SK-MEL-5 (cell line): ENCODE measurements at regions not wholly inside any gene's neighbourhood (a gene's known extent, or its start where the extent isn't known, plus 50 kb on each side); places are given as distances from the start of the nearest gene placed in this dataset.

Experiments
- DNase-seq: peaks from one replicate; pipeline ENCODE4 v3.0.0-alpha.2; 2016; ENCODE audit warnings: low read depth, low spot score
- in situ Hi-C: cut with HindIII; loops from 2 replicates; pipeline ENCODE4 v1.10.0; 2016; ENCODE audit warnings: low sequenced_read_pairs, high pct_unique_total_duplicates, low pct_unique_long_range_greater_than_20kb

- in situ Hi-C loops: no loop called here
- DNase-seq: no peak
Measured at GRCh38 chr13:72180253-72180952, 313.4 kb upstream of the DACH1 start.

DNA sequence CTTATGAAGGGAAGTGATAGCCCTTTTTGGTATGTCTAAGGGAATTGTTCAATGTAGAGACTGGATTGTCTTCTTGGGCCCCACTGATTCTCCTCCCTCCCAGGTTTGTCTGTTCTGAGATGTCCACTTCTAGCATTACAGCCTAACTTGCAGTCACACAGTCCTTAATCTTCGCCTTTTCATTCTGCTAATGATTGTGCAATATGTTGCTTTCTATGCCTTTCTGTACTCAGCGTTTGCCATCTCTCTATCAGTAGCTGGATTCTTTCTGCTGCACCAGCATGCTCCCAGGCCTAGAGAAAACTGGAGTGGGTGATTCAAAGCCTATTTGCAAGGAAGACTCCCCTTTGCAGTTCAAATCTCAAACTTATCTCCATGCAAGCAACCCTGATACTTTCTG is 307.5 kb upstream of the DACH1 start:
- DNase-seq: no peak
- in situ Hi-C loops: no loop called here

GRCh38 chr13:72170571-72170970 is 303.6 kb upstream of the DACH1 start:
- no peak for DNase-seq
- in situ Hi-C loops: no loop called here

DNA sequence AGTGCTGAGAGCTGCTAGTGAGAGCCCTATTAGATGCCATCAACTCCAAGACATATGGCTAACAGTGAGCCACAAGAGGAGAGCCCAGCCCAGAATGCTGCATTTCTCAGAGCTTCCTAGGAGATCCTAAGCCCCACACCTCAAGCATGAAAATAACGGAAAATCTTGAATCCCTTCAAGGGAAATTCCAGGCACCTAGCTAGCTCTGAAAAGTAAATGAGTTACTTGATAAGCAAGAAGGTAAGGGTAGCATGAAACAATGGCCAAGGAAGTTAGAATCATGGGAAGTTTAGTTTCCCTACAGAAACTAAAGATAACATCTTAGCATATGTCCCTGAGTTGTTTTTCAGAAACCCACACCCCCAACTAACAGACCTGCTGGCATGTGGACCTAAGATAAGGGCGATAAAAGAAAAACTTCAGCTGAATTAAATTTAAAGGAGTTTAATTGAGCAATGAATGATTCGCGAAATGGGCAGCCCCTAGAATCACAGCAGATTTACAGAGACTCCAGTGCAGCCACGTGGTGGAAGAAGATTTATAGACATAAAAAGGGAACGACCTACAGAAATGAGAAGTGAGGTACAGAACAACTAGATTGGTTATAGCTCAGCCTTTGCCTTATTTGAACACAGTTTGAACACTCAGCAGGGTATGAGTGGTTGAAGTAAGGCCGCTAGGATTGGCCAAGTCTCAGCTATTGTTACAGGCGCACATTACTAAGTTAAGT is 301.3 kb upstream of the DACH1 start:
- in situ Hi-C loops: no loop called here

DNA sequence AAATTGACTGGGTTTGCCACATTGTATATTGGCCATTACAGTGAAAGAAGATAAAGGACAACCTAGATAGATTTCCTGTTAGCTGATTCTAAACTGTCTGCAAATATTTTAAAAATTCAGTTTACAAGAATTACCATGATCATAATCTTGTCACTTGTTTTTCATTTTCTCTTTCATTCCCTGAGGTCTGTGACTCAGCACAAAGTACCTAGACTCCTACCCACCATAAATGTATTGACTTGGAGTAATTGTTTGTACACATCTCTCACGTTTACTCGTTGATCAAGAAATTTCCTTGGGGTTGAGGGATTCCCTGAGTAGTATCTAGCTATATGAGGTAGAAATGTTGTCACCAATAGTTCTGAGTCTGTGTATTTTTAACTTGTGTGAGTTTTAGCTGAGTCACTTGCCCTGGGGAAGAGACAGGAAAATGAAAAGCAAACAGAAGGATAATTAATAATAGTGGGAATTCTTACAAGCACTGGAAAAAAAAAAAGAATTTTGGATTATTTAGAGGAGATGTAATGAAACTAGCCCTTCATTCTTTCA is 299.2 kb upstream of the DACH1 start:
- DNase-seq: peak; percentile 20
- in situ Hi-C loops: no loop called here

More for the DNA sequence above, 301.3 kb upstream of the DACH1 start:
- DNase-seq: no peak

- in situ Hi-C loops: no loop called here
- DNase-seq: no peak
Measured at GRCh38 chr13:72165276-72165675, 298.3 kb upstream of the DACH1 start.

GRCh38 chr13:72164811-72165210 is 297.8 kb upstream of the DACH1 start:
- no peak for DNase-seq

GRCh38 chr13:72163678-72164077 is 296.7 kb upstream of the DACH1 start:
- in situ Hi-C loops: no loop called here
- peak; percentile 73 for DNase-seq

More at GRCh38 chr13:72164811-72165210, 297.8 kb upstream of the DACH1 start:
- in situ Hi-C loops: no loop called here

DNA sequence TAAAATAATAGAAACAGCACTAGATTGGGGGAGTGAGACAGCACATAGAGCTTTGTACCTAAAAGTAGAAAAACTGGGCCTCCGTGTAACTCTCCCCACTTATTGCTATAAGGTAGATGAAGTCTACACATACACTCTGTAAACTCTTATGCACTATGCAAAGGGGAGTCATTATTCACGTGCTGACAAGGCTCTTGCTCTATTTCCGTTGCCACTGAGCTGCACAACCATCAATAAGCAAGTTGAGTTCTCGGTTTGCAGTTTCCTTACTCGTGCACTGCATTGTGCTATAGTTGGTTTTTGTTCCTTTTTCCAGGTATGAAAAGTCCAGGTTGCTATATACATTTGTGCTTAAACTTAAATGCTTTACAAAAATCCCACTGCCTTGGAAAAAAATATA is 294.0 kb upstream of the DACH1 start:
- no peak for DNase-seq
- in situ Hi-C loops: no loop called here

DNA sequence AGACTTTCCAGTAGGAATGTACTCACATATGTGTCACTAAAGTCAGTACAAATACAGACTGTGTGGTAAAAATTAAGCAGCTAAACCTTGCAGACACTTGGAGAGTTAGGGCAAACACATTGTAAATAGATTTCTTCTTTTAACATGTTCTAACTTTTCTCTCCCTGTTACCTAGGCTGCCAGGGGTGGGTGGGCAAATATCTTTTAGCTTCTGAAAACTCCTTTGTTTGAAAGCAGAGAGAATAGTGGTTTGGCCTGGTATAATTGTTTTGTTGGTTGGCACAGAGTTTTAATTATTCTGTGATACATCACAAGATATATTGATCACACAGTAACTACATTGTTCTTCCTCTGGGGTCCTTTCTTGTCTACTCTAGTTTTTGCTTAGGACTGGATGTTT is 289.8 kb upstream of the DACH1 start:
- DNase-seq: peak; percentile 76
- in situ Hi-C loops: no loop called here

- in situ Hi-C loops: no loop called here
- no peak for DNase-seq
Measured at GRCh38 chr13:72153272-72153671, 286.3 kb upstream of the DACH1 start.

DNA sequence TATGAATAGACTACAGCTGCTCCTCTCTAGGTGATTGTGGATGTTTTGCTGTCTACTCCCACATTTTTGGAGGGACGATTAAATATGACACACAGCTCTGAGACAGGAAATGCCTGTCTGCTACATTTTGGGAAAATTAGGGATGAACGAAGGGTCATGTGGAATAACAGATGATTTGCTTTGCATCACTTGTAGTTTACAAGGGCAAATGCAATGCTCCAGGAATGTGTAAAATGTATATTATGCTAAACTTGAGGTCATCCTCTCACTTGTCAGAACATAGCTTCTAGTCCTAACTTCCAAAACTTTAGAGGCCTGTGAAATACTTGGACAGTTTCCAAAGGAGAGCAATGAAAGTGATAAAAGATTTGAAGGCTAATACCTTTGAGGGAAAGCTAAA is 284.2 kb upstream of the DACH1 start:
- no peak for DNase-seq
- in situ Hi-C loops: no loop called here

DNA sequence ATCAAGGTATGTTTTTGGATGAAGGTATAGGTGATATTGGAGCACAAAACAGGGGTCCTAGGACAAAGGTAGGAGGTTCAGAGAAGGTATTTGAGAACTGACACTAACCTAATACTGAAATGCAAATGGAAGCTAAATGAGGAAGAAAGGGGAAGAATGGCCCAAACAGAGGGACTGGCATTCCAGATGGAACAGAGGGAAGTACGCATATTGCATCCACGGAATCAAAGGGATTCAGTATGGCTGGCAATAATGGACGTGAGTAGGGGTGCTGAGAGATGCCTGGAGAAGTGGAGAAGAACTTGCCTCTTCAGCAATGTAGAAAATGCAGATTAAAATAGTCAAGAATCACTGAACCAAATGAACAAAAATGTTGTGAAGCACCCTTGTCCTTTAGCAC is 283.5 kb upstream of the DACH1 start:
- no peak for DNase-seq
- in situ Hi-C loops: no loop called here

- no peak for DNase-seq
- in situ Hi-C loops: no loop called here
Measured at GRCh38 chr13:72149701-72150100, 282.7 kb upstream of the DACH1 start.

DNA sequence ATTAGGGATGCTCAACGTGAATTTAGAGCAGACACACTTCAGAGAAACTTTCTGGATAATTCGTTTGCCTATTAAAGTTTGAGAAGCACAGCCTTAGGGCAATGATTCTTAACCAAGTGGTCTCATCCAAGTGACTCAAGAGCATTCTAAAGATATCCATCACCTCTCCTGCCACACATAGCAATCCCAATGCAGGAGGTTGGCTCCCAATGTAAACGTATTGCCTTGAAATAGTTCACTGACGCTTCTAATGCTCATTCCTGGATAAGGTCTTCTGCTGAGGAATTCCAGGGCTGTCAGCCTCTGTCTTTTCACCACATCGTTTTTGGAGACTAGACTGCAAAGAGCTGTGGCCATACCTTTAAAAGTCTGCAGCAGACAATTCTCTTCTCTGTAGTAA is 279.8 kb upstream of the DACH1 start:
- DNase-seq: no peak

GRCh38 chr13:72145383-72145782 is 278.4 kb upstream of the DACH1 start:
- in situ Hi-C loops: no loop called here
- no peak for DNase-seq

More for the DNA sequence above, 279.8 kb upstream of the DACH1 start:
- in situ Hi-C loops: no loop called here

- no peak for DNase-seq
- in situ Hi-C loops: no loop called here
Measured at GRCh38 chr13:72144636-72145035, 277.6 kb upstream of the DACH1 start.

- DNase-seq: no peak
- in situ Hi-C loops: no loop called here
Measured at GRCh38 chr13:72141855-72142519, 275.0 kb upstream of the DACH1 start.
